AG04450 (cell line): ENCODE measurements at regions not wholly inside any gene's neighbourhood (a gene's known extent, or its start where the extent isn't known, plus 50 kb on each side); places are given as distances from the start of the nearest gene placed in this dataset.

Experiments used
- CTCF ChIA-PET: fragments of 300-600, 350-600 bp; formaldehyde crosslinking; extraction: SDS; loops from one replicate; lab custom pipeline; 2022; ENCODE audit warnings: antibody characterized with exemption, inconsistent platforms; lab: Charles Lee
- POLR2A ChIA-PET: fragments of 350-600 bp; formaldehyde crosslinking; extraction: SDS; loops from one replicate; lab custom pipeline; 2021; ENCODE audit warnings: antibody characterized with exemption, inconsistent platforms; lab: Yijun Ruan, JAX
- DNase-seq: peaks from one replicate; pipeline ENCODE4 v3.0.0-alpha.2; 2011; ENCODE audit warnings: low read depth, low spot score
- H3K27ac ChIP-seq: one replicate; pipeline ENCODE4 v1.5.1; 2012; ENCODE audit warnings: low read depth, low read length, control low read depth
- H3K27me3 ChIP-seq: one replicate; pipeline ENCODE4 v1.6.0; 2012; ENCODE audit warnings: low read length; ENCODE audit not compliant: control insufficient read depth, insufficient read depth
- H3K4me3 ChIP-seq: 2 replicates; pipeline ENCODE4 v1.5.1; 2011; ENCODE audit warnings: mild to moderate bottlenecking, low read depth, low read length, control low read depth
- H3K9me3 ChIP-seq: 2 replicates; pipeline ENCODE4 v1.5.1; 2012; ENCODE audit warnings: low read length; ENCODE audit not compliant: control insufficient read depth, insufficient read depth
- CTCF ChIP-seq: IDR thresholded peaks from 2 replicates; pipeline ENCODE4 v1.5.1; 2011; ENCODE audit warnings: low read depth, low read length, control low read depth, inconsistent platforms

- ChIA-PET POLR2A (no interaction called here), CTCF (interaction anchor here (0.6 to 2.0 kb wide), 2 partner anchors 15 to 36 kb away, joined by 5 to 11 read pairs; no protein-coding TSS in a partner anchor)
- no peaks in the 10 kb centered on the region for H3K9me3 ChIP-seq
- no peak for TF ChIP-seq CTCF
- H3K27ac ChIP-seq: no peak overlapping the region
- H3K27me3 ChIP-seq: no peaks in the 10 kb centered on the region
- H3K4me3 ChIP-seq: no peak overlapping the region
- no peak for DNase-seq
Observed at GRCh38 chr6:71205336-71205956, 83.2 kb upstream of the OGFRL1 start.

GRCh38 chr6:71206089-71206488 is 82.5 kb upstream of the OGFRL1 start:
- DNase-seq: no peak
- Histone ChIP-seq H3K27ac (no peak overlapping the region), H3K4me3 (no peak overlapping the region), H3K27me3 (no peaks in the 10 kb centered on the region), H3K9me3 (no peaks in the 10 kb centered on the region)
- ChIA-PET CTCF (interaction anchor here (0.6 to 2.0 kb wide), 2 partner anchors 16 to 36 kb away, joined by 5 to 11 read pairs; no protein-coding TSS in a partner anchor), POLR2A (no interaction called here)
- no peak for TF ChIP-seq CTCF

DNA sequence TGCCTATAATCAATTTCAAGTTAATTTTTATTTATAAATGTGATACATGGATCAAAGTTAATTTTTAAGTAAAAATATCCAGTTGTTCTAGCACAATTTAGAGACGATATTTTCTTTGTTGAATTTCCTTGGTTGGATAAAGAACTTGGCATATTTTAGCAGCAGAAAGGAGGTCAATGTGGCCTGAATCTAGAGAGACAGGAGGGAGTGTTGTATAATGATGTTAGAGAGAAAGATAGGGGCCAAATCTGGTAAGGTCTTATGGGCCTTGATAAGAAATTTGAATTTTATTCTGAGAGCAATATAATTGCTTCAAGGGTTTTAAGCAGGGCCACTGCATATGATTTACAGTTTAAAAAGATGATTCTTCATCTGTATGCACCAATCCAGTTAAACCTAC is 79.4 kb upstream of the OGFRL1 start:
- CTCF ChIA-PET: no interaction called here

DNA sequence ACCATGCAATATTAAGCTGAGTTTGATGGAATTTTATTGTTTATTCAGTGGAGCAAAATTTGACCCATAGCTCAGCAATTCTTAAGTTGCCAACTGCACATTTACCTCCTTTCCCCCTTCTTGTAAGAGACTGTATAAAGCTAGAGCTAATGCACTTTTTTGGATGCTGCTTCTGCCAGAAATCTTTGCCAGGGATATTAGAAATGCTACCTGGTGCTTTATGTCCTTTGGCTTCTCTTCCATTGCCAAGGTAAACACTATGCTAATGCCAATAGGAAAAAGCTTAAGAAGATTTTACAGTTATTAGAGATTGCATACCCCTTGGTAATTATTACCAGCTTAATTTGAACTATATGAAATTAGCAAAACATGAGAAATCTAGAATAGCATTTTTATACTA is 79.0 kb upstream of the OGFRL1 start:
- ChIA-PET POLR2A (no interaction called here), CTCF (interaction anchor here (0.9 kb wide), 1 partner anchor 19 kb away, joined by 5 read pairs; no protein-coding TSS in a partner anchor)
- TF ChIP-seq CTCF: no peak
- H3K27ac ChIP-seq: no peak overlapping the region
- H3K4me3 ChIP-seq: no peak overlapping the region
- H3K27me3 ChIP-seq: no peaks in the 10 kb centered on the region
- H3K9me3 ChIP-seq: no peaks in the 10 kb centered on the region
- no peak for DNase-seq

More for the DNA sequence above, 79.4 kb upstream of the OGFRL1 start:
- no peak for DNase-seq
- POLR2A ChIA-PET: no interaction called here
- H3K27me3 ChIP-seq: no peaks in the 10 kb centered on the region
- TF ChIP-seq CTCF: no peak
- no peaks in the 10 kb centered on the region for H3K9me3 ChIP-seq
- H3K4me3 ChIP-seq: no peak overlapping the region
- H3K27ac ChIP-seq: no peak overlapping the region

GRCh38 chr6:71211799-71212198 is 76.8 kb upstream of the OGFRL1 start:
- H3K27me3 ChIP-seq: no peaks in the 10 kb centered on the region
- H3K9me3 ChIP-seq: no peaks in the 10 kb centered on the region
- CTCF ChIA-PET: no interaction called here
- H3K4me3 ChIP-seq: no peak overlapping the region
- no peak for DNase-seq
- no peak overlapping the region for H3K27ac ChIP-seq
- POLR2A ChIA-PET: no interaction called here
- TF ChIP-seq CTCF: no peak
